Adrenal gland (tissue), 9 donors: ENCODE measurements at regions not wholly inside any gene's neighbourhood (a gene's known extent, or its start where the extent isn't known, plus 50 kb on each side); places are given as distances from the start of the nearest gene placed in this dataset.

ENCODE experiments used
- DNase-seq, 7 donors: peaks; one replicate each; pipeline ENCODE4 v3.0.0-alpha.2; 2019 to 2020
- H3K27ac ChIP-seq, 5 donors: fragments of 200-600 bp; sonication (generic) in 4 of 5; 1 replicate in 3 of 5; 2 replicates in 2 of 5; pipeline versions ENCODE4 v1.5.1 to v1.8.0; 2016 to 2020; ENCODE audit warnings: mild to moderate bottlenecking in 1 of 5
- H3K27me3 ChIP-seq: fragments of 200-600 bp; 2 replicates; pipeline ENCODE4 v1.8.0; 2021
- H3K36me3 ChIP-seq, 2 donors: fragments of 200-600 bp; replicated peaks in 1 of 2; 1 replicate in 1 of 2; 2 replicates in 1 of 2; pipeline versions ENCODE4 v1.5.1 to v1.8.0; 2018 to 2022
- H3K4me1 ChIP-seq, 2 donors: fragments of 200-600 bp; replicated peaks in 1 of 2; 1 replicate in 1 of 2; 2 replicates in 1 of 2; pipeline versions ENCODE4 v1.5.1 to v1.8.0; 2018 to 2021
- H3K4me3 ChIP-seq, 4 donors: fragments of 200-600 bp; sonication (generic) in 3 of 4; one replicate each; pipeline ENCODE4 v1.5.1; 2016 to 2018
- H3K9me3 ChIP-seq, 3 donors: fragments of 200-600 bp; sonication (generic) in 1 of 3; replicated peaks in 1 of 3; 1 replicate in 2 of 3; 2 replicates in 1 of 3; pipeline versions ENCODE4 v1.5.1 to v1.8.0; 2016 to 2021
- CTCF ChIP-seq, 6 experiments: fragments of 450-650 bp in 4 of 6; fragments of 200-600 bp in 2 of 6; sonication (generic) in 1 of 6; IDR thresholded peaks; 1 replicate in 5 of 6; 2 replicates in 1 of 6; pipeline versions ENCODE4 v1.5.1 to v1.8.0; 2016 to 2021; ENCODE audit warnings: antibody characterized with exemption in 6 of 6, mild to moderate bottlenecking in 2 of 6, moderate library complexity in 1 of 6
- POLR2A ChIP-seq, 2 donors: fragments of 450-650 bp; IDR thresholded peaks; one replicate each; pipeline ENCODE4 v1.6.1; 2017; ENCODE audit warnings: antibody characterized with exemption in 2 of 2, mild to moderate bottlenecking in 2 of 2, moderate library complexity in 1 of 2
- WGBS, 4 donors: extraction: QIAGEN DNeasy Blood & Tissue Kit in 2 of 4; methylation state at CpG; one replicate each; pipeline versions ENCODE4 v1.1.5 to v1.1.7; 2013 to 2017; 5-methylcytosine and 5-hydroxymethylcytosine counted together
- intact Hi-C, 2 donors: fragments of 100-400 bp; cut with DNase I; formaldehyde crosslinking; loops; one replicate each; pipeline versions ENCODE4 v1.14.1 to v1.15.0; 2022 to 2023
- donor health status: healthy with polysubstance abuse.
- donor health status: Bipolar disorder and iron deficiency.
- donor health status: DM: yes; HTN: yes; CAD: no.
- donor health status: DM: no; HTN: no; CAD: no.
- donor health status: DM: no; HTN: no; CAD: no.

- Histone ChIP-seq H3K9me3 (no peaks in the 10 kb centered on the region), H3K36me3 (no peaks in the 10 kb centered on the region), H3K4me3 (no peak overlapping the region), H3K27me3 (no peaks in the 10 kb centered on the region), H3K27ac (no peak overlapping the region), H3K4me1 (peaks cover 0 to 5% of the 10 kb centered on the region in 2 donors)
- 78 to 91% (median 88%) methylated on average over 23 to 34 of the region's 34 CpGs for WGBS, 4 donors
- intact Hi-C loops, result loop anchor here in 1 of 2 donors (5.0 to 10.0 kb wide), 2 partner anchors 255 to 318 kb away; partner anchors contain the start of gene COL6A3
- TF ChIP-seq CTCF (IDR thresholded peaks at IDR 0.05) (no peak), POLR2A (IDR thresholded peaks at IDR 0.05) (no peak)
- DNase-seq, result no peak
These were observed 71.4 kb downstream of the COPS8 start for GRCh38 chr2:237156857-237157779.

- peaks cover 0 to 5% of the 10 kb centered on the region in 2 donors for H3K4me1 ChIP-seq
- intact Hi-C loops, result loop anchor here in 1 of 2 donors (5.0 to 10.0 kb wide), 2 partner anchors 255 to 317 kb away; partner anchors contain the start of gene COL6A3
- no peaks in the 10 kb centered on the region for H3K27me3 ChIP-seq
- TF ChIP-seq POLR2A (IDR thresholded peaks at IDR 0.05), result no peak
- TF ChIP-seq CTCF (IDR thresholded peaks at IDR 0.05), result no peak
- no peaks in the 10 kb centered on the region for H3K9me3 ChIP-seq
- no peak for DNase-seq
- H3K36me3 ChIP-seq, result no peaks in the 10 kb centered on the region
- H3K27ac ChIP-seq, result no peak overlapping the region
- no peak overlapping the region for H3K4me3 ChIP-seq
These were observed 72.1 kb downstream of the COPS8 start for GRCh38 chr2:237157780-237158102.

GRCh38 chr2:237158194-237158593, 72.5 kb downstream of the COPS8 start:
- Histone ChIP-seq H3K27me3 (no peaks in the 10 kb centered on the region), H3K4me3 (no peak overlapping the region), H3K27ac (no peak overlapping the region), H3K36me3 (no peaks in the 10 kb centered on the region), H3K4me1 (peaks cover 0 to 5% of the 10 kb centered on the region in 2 donors), H3K9me3 (no peaks in the 10 kb centered on the region)
- 85 to 99% (median 92%) methylated on average over 7 of the region's 7 CpGs for WGBS, 4 donors
- no peak for DNase-seq
- TF ChIP-seq CTCF (IDR thresholded peaks at IDR 0.05) (no peak), POLR2A (IDR thresholded peaks at IDR 0.05) (no peak)
- intact Hi-C loops, result loop anchor here in 1 of 2 donors (5.0 to 10.0 kb wide), 2 partner anchors 254 to 317 kb away; partner anchors contain the start of gene COL6A3

- Histone ChIP-seq H3K4me3 (no peak overlapping the region), H3K27me3 (no peaks in the 10 kb centered on the region), H3K27ac (no peak overlapping the region), H3K4me1 (peaks cover 0 to 5% of the 10 kb centered on the region in 2 donors), H3K9me3 (no peaks in the 10 kb centered on the region), H3K36me3 (no peaks in the 10 kb centered on the region)
- no peak for TF ChIP-seq POLR2A (IDR thresholded peaks at IDR 0.05)
- no peak for TF ChIP-seq CTCF (IDR thresholded peaks at IDR 0.05)
- 64 to 67% (median 64%) methylated on average over 10 of the region's 10 CpGs for WGBS, 4 donors
- peak in 1 of 7 donors; percentile 13 for DNase-seq
- intact Hi-C loops, result loop anchor here in 1 of 2 donors (5.0 to 10.0 kb wide), 2 partner anchors 253 to 316 kb away; partner anchors contain the start of gene COL6A3
These were observed 73.6 kb downstream of the COPS8 start for GRCh38 chr2:237159006-237159911.
